Thyroid gland (tissue), 4 donors: ENCODE measurements at regions not wholly inside any gene's neighbourhood (a gene's known extent, or its start where the extent isn't known, plus 50 kb on each side); places are given as distances from the start of the nearest gene placed in this dataset.

Experiments used
- POLR2A ChIP-seq, 2 donors: fragments of 450-650 bp; IDR thresholded peaks; one replicate each; pipeline ENCODE4 v1.6.1; 2017; ENCODE audit warnings: antibody characterized with exemption in 2 of 2, mild to moderate bottlenecking in 2 of 2, moderate library complexity in 1 of 2
- TF ChIP-seq, protein P1 (sequence below), 6 experiments: fragments of 200-600 bp in 3 of 6; fragments of 450-650 bp in 3 of 6; sonication (generic) in 3 of 6; IDR thresholded peaks; one replicate each; pipeline ENCODE4 v1.5.1; 2016 to 2019; ENCODE audit warnings: antibody characterized with exemption in 6 of 6, mild to moderate bottlenecking in 2 of 6, inconsistent platforms in 1 of 6, moderate library complexity in 1 of 6

GRCh38 chr2:238569507-238570195 lies 142.9 kb downstream of the ASB1 start:
- peak in 1 of 2 donors; percentile 36 for TF ChIP-seq POLR2A (IDR thresholded peaks at IDR 0.05)
- TF ChIP-seq, protein P1, sequence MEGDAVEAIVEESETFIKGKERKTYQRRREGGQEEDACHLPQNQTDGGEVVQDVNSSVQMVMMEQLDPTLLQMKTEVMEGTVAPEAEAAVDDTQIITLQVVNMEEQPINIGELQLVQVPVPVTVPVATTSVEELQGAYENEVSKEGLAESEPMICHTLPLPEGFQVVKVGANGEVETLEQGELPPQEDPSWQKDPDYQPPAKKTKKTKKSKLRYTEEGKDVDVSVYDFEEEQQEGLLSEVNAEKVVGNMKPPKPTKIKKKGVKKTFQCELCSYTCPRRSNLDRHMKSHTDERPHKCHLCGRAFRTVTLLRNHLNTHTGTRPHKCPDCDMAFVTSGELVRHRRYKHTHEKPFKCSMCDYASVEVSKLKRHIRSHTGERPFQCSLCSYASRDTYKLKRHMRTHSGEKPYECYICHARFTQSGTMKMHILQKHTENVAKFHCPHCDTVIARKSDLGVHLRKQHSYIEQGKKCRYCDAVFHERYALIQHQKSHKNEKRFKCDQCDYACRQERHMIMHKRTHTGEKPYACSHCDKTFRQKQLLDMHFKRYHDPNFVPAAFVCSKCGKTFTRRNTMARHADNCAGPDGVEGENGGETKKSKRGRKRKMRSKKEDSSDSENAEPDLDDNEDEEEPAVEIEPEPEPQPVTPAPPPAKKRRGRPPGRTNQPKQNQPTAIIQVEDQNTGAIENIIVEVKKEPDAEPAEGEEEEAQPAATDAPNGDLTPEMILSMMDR (IDR thresholded peaks at IDR 0.05) = peak in 1 of 6 experiments; percentile 5
